ENCODE measurements at regions not wholly inside any gene's neighbourhood (a gene's known extent, or its start where the extent isn't known, plus 50 kb on each side); places are given as distances from the start of the nearest gene placed in this dataset.
"Not testable (repeated sequence)": the region's sequence is repeated elsewhere in the genome, so short reads cannot be mapped to it uniquely, and the experiment has no call there.

DNA sequence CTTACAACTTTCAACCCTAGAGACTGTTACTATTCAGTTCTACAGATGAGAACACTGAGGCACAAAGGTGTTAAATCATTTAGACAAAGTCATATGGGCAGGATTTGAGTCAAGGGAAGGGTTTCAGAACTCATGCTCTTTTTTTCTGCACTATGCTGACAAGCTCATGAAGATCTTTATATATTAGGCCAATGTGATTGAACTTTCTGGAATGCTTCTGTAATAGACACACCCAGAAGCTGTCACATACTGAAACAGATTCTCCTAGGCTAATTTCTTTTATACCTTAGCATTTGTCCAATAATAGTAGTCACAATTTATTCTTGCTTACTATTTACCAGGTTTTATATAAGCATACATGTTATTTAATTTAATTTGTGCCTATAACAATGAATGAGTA is 164.0 kb downstream of the ALG10B start:
- DNase-seq (ENCODE audit: low read depth): no peak

DNA sequence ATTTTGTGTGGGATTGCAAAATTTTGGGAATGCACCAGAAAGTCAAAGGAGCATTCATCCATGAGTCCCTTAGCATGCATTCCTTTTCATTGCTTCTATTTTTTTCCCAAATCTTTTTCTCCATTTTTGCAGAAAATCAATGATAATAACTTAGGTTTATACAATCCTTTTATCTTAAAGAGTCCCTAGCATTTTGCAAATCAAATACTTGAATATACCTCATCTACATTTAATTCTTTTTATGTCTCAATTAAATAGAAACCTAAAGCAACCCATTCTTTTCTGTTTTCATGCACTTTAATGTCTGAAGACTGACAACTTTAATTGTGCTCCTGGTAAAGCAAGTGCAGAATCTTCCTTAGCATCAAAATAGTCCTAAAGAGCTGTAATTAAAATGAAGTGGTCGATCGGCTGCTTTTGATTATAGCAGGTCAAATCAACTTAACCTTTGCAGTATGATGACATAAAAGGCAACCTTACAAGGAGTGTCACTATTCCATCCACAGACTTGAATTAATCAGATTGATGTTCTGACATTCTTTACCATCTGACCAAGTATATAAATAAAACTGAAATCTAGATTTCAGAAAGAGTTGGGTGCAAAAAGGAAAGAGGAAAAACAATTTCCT is 168.4 kb downstream of the ALG10B start:
- DNase-seq (ENCODE audit: low read depth): no peak

DNA sequence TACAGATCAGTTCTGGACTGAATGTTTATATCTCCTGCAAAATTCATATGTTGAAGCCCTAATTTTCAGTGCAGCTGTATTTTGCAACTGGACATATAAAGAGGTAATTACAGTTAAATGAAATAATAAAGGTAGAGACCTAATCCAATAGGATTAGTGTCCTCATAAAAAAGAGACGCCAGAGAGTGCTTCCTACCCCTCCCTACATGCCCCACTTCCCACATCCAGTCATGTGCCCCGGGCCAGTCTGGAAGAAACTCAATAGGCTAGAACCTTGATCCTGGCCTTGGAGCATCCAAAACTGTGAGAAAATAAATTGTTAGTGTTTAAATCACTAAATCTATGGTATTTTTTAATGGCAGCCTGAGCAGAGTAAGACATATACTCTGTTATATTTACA is 172.3 kb downstream of the ALG10B start:
- DNase-seq (ENCODE audit: low read depth): no peak

- no peak for DNase-seq (ENCODE audit: low read depth)
These were observed 173.5 kb downstream of the ALG10B start for GRCh38 chr12:38490073-38490472.

DNA sequence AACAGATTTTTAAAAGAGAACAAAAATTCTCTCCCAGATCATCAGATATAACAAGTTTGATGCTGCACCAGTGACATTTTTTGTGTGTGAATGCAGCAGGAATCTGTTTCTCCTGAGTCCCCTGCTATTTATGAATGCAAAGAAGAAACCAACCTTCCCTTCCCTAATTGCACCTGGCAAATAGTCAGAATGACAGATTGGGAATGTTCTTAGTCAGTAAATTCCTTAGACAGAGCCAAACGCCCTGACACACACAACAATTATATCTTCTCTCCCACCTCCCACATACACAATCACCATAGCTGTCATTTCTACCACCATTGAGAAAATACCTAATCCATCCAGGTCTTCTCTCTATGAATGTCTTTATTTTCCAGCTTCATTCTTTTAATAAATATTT is 174.4 kb downstream of the ALG10B start:
- DNase-seq (ENCODE audit: low read depth): no peak

DNA sequence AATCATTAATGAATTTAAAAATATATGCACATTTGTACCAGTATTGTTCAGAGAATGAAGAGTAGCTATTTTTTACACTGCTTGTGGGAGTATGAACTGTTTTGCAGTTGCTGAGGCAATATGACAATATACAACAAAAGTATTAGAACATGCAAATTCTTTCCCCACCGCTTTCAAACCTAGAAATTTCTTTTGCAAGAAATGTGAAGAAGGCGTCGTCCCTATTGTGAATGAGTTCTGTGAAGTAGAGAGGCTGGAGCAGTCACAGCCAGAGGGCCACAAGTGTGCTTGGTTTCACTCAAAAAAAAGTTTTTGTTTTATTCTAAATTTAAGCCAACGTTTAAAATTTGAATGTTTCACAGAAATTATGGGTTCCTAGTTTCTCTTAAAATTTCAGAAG is 184.9 kb downstream of the ALG10B start:
- DNase-seq (ENCODE audit: low read depth): no peak

GRCh38 chr12:38501991-38502390 is 185.4 kb downstream of the ALG10B start:
- peak; percentile 16 for DNase-seq (ENCODE audit: low read depth)

DNA sequence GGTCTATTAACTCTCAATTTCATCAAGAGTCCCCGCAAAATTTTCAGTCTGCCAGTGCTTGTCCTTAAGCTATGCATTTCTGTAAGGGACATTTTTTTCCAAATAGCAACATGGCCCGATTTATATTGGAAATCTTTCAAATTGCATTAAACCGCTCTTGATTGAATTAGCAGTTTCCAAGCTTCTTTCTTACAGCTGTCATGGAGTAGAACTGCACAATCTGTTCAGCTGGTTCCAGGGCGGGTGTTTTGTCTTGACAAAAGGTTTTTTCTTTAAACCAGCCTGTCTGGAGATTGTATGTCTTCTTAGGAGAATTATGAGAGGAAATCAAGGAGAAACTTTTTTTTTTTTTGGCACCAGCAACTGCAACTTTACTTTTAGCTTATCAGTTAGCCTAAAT is 185.8 kb downstream of the ALG10B start:
- no peak for DNase-seq (ENCODE audit: low read depth)

DNA sequence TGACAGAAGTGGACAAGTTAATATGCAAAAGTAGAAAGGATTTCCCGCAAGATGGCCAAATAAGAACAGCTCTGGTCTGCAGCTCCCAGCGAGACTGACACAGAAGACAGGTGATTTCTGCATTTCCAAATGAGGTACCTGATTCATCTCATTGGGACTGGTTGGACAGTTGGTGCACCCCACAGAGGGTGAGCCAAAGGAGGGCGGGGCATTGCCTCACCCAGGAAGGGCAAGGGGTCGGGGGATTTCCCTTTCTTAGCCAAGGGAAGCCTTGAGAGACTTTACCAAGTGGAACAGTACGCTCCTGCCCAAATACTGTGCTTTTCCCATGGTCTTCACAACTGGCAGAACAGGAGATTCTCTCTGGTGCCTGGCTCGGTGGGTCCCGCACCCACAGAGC is 191.3 kb downstream of the ALG10B start:
- DNase-seq (ENCODE audit: low read depth): no peak

DNA sequence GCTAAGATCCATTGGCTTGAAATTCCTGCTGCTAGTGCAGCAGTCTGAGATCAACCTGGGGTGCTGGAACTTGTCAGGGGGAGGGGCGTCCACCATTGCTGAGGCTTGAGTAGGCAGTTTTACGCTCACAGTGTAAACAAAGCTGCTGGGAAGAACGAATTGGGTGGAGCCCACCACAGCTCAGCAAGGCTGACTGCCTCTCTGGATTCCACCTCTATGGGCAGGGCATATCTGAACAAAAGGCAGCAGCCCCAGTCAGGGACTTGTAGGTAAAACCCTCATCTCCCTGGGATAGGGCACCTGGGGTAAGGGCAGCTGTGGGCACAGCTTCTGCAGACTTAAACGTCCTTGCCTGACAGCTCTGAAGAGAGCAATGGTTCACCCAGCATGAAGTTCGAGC is 191.7 kb downstream of the ALG10B start:
- peak; percentile 3 for DNase-seq (ENCODE audit: low read depth)

DNA sequence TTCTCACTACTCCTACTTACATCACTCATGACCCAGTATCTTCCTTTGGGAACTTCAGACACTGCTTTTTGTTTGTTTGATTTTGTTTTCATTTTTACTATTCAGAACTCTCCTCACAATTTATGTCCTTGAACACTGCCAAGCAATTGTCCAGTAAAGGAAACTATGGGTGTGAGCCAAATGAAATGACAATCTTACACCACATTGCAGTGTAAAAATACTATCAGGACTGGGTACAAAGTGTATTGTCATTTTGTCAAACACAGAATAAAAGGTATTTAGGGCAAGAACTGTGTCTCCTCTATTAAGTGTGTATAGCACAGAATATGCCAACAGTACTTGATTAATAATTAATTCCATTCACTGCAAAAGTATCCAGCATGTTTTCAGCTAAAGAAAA is 199.3 kb downstream of the ALG10B start:
- DNase-seq (ENCODE audit: low read depth): peak; percentile 9

GRCh38 chr12:38516418-38516817 is 199.8 kb downstream of the ALG10B start:
- DNase-seq (ENCODE audit: low read depth): no peak

DNA sequence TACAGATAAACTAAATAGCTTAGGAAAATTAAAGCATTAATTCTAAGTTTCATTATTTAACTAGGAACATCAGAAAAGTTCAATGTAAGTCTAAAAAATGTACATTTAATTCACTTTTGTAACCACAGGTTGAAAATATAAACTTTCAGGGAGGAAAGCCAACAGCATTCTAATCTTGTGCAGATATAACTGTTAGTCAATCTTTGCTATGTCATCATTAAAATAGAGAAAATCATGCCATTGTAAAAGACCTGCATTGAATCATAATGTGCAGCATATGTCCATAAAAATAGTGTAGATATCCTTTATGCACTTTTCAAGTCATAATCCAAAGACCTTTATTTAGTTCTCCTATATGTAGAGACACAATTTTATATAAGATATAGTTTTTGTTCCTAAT is 207.3 kb downstream of the ALG10B start:
- no peak for DNase-seq (ENCODE audit: low read depth)

- no peak for DNase-seq (ENCODE audit: low read depth)
These were observed 211.1 kb downstream of the ALG10B start for GRCh38 chr12:38527631-38528030.

GRCh38 chr12:38528527-38528926 is 212.0 kb downstream of the ALG10B start:
- DNase-seq (ENCODE audit: low read depth): no peak

DNA sequence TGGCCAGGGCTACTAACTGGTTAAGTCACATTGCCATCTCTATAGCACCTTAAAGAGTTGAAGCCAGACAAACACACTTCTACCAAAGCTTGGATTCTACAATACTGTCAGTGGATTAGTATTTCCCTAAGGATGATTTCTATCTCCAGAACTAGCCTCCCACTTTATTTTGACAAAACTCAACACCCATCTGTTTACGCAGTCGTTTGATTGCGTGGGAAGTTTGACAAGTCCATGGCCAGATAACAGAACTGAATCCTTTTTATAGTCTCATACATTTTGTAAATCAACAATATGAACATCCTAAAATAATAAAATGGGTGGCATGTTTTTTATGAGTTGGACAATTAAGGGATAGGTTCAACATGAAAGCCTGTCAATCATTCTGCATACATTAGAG is 212.7 kb downstream of the ALG10B start:
- DNase-seq (ENCODE audit: low read depth): not testable (repeated sequence)

- DNase-seq (ENCODE audit: low read depth): no peak
These were observed 221.7 kb downstream of the ALG10B start for GRCh38 chr12:38538319-38538718.

- no peak for DNase-seq (ENCODE audit: low read depth)
These were observed 223.6 kb downstream of the ALG10B start for GRCh38 chr12:38540156-38540555.

GRCh38 chr12:38541849-38542248 is 225.3 kb downstream of the ALG10B start:
- DNase-seq (ENCODE audit: low read depth): no peak

DNA sequence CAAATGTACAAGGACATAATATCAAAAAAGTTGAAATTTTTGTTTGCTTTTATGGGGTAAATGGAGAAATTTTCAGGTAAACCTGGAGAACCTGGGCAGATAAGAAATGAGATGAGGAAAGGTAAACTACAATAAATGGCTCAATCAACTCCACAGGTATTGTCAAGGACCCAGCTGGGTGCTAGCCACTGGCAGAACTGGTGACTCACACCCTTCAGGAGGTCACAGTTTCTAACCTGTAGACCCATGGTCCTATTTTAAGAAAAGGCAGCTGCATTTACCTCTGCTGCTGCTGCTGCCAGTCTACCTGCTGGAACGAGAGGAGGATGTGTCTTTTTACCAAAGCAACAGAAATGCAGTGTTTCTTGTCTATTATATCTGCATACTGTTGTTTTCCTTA is 226.6 kb downstream of the ALG10B start:
- DNase-seq (ENCODE audit: low read depth): no peak

- no peak for DNase-seq (ENCODE audit: low read depth)
These were observed 227.9 kb downstream of the ALG10B start for GRCh38 chr12:38544330-38545066.

DNA sequence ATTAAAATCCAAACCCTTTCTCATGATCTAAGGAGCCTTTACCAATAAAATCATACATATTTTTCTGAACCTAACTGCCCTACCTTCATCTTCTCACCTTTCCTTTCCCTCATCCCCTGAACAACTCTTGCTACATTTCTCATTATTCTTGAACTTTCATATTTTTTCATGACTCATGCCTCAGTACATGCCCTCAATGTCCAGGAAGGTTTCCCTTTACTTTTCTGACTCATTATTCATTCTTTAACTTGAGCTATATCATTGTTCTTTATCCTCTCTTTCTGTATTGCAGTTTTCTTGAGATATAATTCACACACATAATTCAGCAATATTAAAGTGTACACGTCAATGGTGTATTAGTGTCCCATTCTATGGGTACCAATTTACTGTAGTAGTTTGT is 231.0 kb downstream of the ALG10B start:
- DNase-seq (ENCODE audit: low read depth): no peak

- DNase-seq (ENCODE audit: low read depth): no peak
These were observed 239.3 kb downstream of the ALG10B start for GRCh38 chr12:38555620-38556591.

Data from renal cortical epithelial cell (primary cell).